HG03432 (cell line): ENCODE measurements at regions not wholly inside any gene's neighbourhood (a gene's known extent, or its start where the extent isn't known, plus 50 kb on each side); places are given as distances from the start of the nearest gene placed in this dataset.

Experiments used
- ATAC-seq: cut with Tn5 transposase; IDR thresholded peaks from one replicate; pipeline ENCODE4 v1.9.1; 2021; ENCODE audit warnings: mild to moderate bottlenecking, moderate library complexity; ENCODE audit not compliant: unreplicated experiment

DNA sequence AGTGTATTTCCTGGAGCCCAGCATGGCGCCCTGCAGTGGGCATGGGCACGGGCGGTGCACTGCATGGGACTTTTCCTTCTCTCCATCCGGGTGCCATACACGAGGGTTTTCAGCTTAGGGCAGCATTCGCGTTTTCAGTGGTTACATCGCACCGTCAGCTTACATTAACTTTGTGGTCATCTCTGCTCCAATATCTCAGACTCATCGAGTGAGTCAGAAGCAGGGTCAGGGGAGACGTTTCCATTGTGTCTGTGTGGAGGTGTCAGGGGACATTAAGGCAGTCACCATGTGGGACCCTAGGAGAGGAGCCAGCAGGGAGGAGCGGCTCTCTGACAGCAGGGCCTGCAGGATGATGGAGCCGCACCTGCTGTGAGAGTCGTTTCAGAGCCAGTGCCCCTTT is 541.0 kb downstream of the FGF9 start:
- ATAC-seq = no peak

DNA sequence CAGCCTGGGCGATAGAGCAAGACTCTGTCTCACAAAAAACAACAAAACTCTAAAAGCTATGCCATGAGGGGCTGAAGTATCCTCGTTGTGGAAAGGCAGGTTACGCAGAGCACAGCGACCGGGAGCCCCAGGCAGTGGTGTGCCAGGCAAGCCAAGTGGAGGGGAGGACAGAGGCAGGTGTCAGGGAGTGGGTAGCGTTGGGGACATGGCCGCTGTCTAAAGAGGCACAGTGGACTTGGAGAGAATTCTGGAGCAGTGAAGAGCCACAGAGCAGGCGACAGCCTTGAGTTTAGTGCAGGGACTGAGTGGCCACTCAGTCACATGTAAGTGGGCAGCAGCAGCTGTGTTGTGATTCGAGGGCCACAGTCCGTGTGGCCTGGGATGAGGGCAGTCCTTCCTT is 541.7 kb downstream of the FGF9 start:
- no peak for ATAC-seq

DNA sequence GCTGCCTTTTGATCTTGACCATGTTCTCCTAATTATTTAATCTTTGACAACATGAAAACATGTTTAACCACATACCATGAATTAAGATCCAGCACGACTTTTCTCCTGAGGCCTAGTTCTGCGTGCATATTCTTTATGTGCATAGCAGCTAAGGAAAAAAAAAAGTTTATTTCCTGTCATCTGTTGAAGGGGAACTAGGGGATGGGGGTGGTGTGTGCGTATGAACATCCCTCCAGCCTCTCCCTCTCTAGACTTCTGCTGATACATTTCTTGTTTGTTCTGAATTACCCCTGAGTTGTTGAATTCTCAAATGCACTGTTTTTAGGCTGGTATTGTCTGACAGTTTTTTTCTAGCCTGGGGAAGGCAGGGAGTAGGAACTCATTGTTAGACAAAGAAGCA is 543.3 kb downstream of the FGF9 start:
- no peak for ATAC-seq

DNA sequence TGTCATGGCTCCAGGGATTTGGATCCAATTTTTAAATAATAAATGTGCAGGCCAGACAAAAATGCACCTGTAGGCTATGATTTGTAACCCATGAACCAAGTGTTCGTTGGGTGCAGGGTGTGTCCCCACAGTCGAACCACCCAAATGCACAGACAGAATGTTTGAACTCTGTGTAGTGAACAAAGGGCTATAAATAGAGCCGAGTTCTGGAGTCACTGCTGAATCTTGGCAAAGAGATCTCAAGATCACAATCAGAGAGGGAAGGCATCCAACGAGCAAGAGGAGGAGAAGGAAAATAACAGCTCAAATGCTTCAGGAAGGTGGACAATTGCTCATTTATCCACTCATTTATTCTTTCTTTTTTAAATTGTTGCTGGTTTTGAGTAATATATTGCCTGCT is 547.9 kb downstream of the FGF9 start:
- no peak for ATAC-seq

DNA sequence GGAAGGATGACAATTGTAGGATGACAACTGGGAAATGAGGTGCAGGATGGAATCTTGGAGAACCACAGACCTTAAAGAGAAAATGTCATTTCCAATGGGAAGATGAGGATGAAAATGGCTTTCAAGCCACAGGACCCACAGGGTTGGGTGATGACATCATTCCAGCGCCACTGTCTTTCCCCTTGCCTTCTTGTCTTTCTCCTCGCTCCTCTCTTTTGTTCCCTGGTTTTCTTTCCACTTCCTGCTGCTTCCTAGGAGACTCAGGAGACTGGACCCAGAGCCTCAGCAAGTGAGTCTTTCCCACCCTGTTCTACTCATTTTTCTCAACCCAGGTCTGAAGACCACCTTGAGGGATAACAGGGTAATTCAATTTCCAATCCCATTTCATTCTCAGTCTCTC is 548.8 kb downstream of the FGF9 start:
- no peak for ATAC-seq

DNA sequence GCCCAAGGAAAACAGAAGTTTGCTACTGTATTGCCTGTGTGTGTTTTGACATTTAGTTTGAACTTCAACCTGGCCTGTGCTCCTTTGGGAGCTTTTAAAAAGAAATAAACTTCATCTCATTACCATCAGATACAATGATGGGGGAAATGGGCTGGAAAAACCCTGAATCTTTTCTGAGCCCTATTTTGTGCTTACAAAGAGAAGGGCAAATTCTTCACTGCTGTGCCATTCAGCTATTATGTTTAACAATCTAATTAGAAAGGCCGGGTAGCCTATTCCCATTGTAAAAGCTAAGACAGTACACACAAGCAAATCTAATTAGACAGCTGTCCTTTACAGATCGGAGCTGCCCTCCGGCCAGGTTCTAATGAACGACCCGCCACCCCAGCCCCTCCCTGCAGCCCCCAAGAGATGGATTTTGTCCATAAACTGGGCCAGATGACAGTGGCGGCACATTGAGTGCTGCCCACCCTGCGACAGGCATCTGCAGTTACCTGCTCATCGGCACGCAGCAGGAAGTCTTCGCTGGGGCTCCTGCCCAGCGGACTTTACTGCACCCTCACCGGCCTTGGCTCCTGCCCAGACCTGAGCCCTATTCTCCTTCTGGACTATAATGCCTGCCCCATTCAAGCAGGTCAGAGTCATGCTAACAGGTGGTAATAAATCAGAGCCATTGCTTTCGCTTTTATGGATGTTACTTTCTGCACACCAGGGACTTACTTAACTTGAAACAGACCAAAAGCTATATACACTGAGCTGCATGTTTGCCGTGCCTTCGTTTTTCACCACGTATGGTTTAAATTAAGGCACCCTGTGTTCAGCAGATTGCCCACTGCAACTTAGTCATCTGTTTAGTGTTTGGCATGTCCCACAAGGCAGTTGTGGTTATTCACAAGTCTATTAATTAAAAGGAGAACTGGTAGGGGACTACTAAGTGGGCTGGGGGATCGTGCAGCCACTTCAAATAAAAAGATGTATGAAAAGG is 549.6 kb downstream of the FGF9 start:
- no peak for ATAC-seq

DNA sequence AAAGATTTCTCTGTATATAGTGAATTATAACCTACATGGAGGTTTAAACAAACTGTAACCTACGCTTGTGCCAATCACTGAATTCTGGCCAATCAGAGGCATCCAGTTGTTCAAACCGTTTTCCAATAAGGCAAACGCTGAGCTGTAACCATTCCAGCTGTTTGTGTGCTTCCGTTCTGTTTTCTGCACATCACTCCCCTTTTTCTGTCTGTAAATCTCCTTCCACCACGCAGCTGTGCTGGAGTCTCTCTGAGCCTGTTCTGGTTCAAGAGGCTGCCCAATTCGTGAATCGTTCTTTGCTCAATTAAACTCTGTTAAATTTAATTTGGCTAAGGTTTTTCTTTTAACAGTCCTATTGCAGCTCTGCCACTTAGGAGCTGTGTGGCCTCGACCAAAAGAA is 552.5 kb downstream of the FGF9 start:
- no peak for ATAC-seq

DNA sequence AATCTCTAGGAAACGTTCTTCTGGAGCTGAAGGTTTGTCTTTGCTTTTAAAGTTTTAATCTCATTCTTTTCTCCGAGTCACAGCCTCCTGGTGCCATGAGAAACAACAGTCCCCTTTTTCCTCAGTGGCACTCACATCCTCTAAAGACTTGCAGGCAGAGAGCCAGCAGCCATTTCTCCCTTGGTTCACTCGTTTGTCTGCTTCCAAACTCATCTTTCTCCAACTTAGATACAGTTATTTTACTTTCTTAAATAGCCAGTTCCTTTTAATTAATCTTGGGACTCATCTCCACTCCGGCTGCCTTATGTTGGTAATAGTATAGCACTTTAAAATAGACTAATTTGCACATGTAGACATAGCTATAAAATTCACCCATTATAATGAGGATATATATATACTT is 555.2 kb downstream of the FGF9 start:
- ATAC-seq = no peak

DNA sequence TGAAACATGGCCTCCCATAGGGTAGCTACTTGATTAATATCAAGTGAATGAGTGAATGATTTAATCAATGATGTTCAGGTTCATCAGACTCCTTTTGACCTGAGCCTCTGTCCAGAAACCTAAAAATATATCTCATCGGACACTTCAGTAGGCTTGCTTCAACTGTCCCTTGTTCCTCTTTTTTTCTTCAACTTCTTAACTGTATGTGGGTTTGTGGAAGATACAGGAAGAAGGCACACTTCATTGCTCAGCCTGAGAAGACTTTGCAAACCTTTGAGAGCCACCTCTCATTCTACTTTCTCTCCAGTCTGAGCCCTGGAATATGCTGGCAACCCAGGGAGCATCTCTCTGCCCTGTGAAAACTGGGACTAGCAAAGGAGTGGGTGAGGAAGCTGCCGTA is 557.0 kb downstream of the FGF9 start:
- no peak for ATAC-seq

DNA sequence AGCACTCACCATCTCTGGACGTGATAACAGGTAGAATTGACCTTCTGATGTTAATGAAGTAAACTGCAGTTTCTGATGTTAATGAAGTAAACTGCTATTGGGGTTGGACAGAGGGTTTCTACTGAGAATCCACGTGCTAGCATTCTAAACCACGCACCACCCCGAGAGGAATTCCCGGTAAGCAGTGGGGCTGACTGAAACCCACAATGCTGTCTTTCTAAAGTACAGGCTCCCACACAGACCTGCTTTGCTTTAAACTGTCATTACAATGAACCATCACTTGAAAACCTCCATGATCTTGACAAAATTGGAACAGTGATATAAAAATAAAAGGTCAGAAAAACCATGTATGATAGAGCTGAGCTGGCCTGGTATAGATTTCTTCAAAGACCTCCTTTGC is 559.0 kb downstream of the FGF9 start:
- ATAC-seq = no peak

DNA sequence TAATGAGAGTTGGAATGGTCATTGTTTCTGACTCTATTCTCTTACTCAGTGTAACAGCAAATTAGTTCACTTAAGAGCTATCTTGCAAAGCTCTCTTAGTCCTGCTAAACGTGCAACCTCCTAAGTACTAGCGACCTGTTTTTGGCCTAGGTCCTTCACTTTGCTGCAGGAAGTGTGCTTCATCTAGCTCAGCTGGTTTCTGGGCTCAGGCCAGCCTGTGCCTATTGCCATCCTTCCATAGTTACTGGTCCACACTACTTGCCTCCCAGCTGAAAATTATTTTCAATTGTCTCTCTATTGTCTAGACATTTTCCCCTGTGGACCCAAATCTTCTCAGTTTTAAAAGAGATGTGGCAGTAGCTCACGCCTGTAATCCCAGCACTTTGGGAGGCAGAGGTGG is 561.3 kb downstream of the FGF9 start:
- no peak for ATAC-seq

DNA sequence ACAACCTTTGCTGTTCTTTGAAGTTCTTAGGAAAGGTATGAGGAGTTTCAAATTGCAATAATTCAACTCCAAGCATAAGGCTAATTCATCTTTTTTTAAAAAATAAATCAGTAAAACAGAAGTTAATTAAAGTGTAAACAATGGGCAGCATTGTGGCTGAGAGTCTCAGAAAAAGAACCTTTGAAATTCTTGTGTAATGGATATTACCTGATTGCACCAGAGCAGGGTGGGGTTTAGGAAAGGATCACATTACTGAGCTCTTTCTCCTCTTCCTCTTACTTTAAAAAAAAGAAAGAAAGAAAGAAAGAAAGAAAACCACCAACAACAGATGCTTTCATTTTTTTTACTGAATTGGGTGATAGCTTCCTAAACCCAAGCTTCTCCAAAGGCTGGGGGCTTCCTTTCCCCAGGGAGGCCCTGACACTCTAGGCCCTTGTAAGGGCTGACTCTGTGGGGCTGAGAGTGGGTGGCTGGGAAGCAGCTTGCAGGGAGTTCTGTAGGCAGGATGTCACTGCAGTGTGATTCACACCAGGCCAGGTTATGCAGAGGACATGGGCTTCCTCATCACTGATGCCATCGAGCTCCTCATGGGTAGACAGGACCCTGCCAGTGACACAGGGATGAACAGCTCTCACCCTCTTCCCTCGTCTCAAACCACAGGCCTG is 564.5 kb downstream of the FGF9 start:
- peak; percentile 60 for ATAC-seq

DNA sequence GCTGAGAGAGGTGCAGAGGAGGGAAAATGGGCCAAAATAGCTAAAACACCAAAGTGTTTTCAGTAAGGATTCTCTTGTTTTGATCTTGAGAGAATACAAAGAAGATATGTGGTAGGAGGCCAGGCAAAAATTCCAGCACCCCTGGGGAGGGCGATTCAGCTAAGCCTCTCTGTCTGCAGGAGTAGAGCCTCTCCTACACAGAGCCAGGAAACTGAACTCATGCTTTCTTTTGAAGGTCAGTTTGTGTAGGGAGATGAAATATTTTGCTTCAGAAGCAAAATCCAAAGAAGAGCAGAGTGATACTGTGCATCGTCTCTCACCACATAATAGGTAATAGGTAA is 565.0 kb downstream of the FGF9 start:
- no peak for ATAC-seq

DNA sequence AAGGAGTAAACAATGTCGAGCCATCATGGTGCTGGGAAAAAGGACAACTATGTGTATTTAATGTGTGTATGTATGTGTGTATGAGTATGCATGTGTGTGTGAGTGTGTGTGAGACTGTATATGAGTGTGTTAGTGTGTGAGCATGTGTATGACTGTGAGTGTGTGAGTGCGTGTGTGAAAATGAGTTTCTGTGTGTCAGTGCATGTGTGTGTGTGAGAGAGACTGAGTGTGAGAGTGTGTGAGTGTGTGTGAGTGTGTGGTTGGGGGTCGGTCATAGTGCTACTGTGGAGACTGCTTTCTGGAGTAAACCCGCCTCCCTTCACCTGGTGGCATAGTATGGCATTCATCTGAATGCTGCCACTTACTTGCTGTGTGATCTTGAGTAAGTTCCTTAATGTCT is 567.4 kb downstream of the FGF9 start:
- no peak for ATAC-seq

DNA sequence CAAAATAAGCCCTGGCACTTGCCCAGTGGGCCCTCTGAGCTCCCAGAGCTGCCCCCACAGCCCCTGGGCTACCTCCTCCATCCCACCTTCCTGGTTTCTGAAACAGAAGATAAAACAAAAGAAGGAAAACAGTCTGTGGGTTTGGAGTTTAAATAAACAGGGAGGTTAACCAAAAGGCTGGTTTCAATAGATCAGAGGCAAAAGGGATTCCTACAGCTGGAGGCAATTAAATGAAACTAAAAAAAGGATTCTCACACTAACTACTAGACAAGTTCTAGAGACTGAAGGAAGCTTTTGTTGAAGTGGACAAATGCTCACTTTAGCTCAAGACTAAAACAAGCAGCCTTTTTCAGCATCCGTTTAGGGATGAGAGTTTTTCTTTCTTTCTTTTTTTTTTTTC is 569.8 kb downstream of the FGF9 start:
- ATAC-seq = no peak

DNA sequence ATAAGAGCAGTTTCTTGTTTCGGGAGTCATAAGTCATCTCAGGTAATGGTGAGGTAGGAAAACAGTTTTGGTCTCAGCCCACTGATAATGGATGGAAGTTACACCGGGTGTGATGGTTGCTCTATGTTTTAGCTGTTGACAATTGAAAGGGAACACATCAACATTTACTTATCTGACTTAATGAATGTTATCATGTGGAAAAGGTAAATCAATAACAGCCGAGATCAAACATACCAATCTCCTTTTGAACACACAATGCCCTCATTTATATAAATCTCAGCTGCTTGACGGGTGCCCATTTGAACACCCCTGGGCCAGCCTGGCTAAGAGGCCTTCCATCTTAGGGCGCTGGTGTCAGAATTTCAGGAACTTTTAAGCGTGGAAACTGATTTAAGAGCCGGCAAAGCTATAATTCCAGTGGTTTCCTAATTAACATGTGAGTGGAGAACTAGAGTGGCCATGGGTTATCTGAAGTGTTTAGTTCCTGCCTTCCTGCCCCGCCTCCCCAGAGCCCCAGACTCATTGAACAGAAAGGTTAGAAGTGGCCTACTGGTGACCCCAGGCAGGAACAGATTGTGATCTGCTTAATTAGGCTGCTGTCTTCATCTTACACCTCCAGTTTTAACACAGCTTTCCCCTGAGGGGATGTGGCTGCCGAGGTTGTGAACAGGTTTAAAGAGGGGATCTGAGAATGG is 572.7 kb downstream of the FGF9 start:
- no peak for ATAC-seq

DNA sequence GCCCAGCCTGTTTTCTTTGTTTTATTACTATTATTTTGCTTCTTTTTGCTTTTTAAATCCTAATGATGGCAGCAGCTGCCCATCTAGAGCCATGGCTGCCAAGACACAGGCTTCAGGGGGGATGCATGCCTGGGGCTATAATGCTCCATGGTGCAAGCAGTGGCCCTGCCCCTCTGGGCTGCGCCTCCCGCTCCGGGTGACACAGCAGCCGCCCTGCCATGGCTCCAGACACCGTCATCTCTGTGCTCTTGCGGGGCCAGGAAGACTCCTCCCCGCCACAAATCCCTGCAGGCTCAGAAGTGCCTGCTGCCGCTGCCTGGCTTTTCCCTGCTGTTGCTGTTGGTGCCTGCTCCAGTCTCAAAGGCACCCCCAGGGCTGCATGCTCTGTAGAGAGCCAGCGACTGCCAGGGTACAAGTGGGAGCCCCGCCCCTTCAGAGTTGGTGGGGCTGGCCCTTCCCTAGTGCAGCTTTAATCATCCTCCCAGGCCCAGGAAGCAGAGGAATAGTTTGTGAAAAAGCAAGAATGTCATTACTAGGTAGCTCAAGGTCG is 581.5 kb downstream of the FGF9 start:
- ATAC-seq = no peak

DNA sequence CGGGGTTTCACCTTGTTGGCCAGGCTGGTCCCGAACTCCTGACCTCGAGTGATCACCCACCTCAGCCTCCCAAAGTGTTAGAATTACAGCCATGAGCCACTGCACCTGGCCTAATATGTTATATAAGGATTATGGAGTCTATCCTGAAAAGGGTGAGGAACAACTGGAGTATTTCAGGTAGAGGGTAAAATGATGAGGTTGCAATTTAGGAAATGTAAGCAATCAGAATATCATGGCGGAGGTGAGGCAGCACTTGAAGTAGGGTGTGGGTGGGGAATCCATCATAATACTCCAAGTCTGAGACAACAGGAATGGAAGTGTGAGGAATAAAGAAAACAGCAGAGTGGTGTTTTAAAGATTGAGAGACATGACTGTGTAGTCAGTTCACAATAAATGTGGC is 582.2 kb downstream of the FGF9 start:
- no peak for ATAC-seq

DNA sequence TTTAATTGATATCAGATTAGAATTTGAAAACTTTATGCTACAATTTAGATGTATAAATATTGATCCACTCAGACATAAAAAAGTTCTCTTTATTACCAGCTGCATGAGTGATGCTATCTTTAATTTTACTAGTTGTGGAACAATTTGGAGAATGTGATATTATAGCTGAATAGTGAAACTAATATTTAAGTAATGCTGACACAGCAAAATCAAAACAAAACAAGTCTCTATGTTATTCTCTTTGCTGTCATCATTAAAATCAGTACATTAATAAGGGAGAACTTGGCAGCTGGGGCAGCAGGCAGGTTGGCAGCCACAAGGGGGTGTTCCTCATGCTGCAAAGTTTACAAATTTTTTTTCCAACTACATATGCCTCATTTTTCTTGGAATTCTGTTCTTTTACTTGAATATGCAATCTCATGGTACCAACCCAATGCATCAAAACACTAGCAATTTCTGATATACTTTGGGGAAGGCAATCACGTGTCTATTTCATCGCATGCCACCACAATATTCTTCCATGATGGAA is 585.3 kb downstream of the FGF9 start:
- ATAC-seq = no peak

DNA sequence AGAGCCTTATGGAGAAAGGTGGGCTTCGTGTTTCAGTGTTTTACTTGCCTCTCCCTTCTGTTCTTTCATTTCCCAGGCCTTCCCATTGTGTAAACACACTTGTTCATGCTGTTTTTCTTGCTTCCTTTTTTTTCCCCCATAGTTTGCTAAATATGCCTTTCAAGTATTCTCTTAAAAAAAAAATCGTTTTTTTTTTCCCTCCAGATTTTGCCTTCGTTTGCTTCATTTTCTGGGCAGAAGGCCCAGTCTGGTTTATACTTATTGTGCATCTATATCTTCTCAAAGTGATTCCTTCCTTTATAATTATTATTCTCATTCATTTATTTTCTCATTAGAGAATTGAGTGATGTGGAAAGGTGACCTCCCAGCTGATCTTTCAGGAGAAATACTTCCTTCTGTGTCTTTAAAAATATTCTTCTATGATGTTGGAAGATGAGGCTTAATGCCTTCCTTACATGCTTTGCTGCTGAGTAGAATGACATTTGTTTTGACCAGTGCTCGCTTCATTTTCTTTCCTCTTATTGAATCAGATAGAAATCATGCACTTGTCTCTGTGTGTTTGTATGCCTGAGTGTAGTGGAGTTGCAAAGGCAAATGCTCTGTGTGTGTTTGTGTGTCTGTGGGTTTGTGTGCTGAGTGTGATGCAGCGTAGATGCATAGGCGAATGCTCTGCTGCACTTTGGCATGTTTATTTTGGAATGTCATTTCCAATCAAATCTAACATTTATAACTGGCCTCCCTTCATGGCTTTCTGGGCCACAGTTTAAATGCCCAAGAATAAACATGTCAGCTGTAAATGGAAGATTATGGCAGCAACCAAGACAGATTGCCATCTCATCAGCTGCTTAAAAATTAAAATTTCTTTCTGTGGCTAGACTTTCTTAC is 591.4 kb downstream of the FGF9 start:
- ATAC-seq = no peak
